H1 (cell line): ENCODE measurements at regions not wholly inside any gene's neighbourhood (a gene's known extent, or its start where the extent isn't known, plus 50 kb on each side); places are given as distances from the start of the nearest gene placed in this dataset.
A peak's percentile ranks its signal among the peaks of the same experiment; 100 is the strongest.

Experiments used
- CTCF ChIA-PET: fragments of 300-600 bp; sonication (Branson Sonifier 250); formaldehyde crosslinking; loops from one replicate; lab custom pipeline; 2021; ENCODE audit not compliant: partially characterized antibody; lab: Charles Lee
- POLR2A ChIA-PET: fragments of 300-600 bp; sonication (Branson Sonifier 250); formaldehyde crosslinking; loops from one replicate; lab custom pipeline; 2021; ENCODE audit warnings: inconsistent platforms; ENCODE audit not compliant: partially characterized antibody; lab: Charles Lee
- DNase-seq, 2 experiments: peaks; one replicate each; pipeline versions ENCODE4 v3.0.0 to v3.0.0-alpha.2; 2010 to 2022; ENCODE audit warnings: low spot score in 2 of 2, low read depth in 1 of 2, mixed read lengths in 1 of 2
- FAIRE-seq: peaks from 2 replicates; lab custom pipeline; 2011; peaks lifted over from hg19 to GRCh38; lab: Jason Lieb, UNC
- H2AFZ ChIP-seq: 2 replicates; pipeline ENCODE4 v1.8.1; 2012; ENCODE audit warnings: low read length, inconsistent platforms
- H2AK5ac ChIP-seq: 2 replicates; pipeline ENCODE4 v1.6.1; 2013; ENCODE audit warnings: low read depth, low read length
- H2BK120ac ChIP-seq: replicated peaks from 2 replicates; pipeline ENCODE3; 2013; ENCODE audit warnings: low read depth, low read length, inconsistent platforms
- H2BK12ac ChIP-seq: 2 replicates; pipeline ENCODE4 v1.6.1; 2013; ENCODE audit warnings: low read depth, low read length
- H2BK15ac ChIP-seq: 2 replicates; pipeline ENCODE4 v1.6.1; 2013; ENCODE audit warnings: low read length
- H2BK20ac ChIP-seq: 2 replicates; pipeline ENCODE4 v1.6.1; 2013; ENCODE audit warnings: low read length
- H2BK5ac ChIP-seq: 2 replicates; pipeline ENCODE4 v1.6.1; 2013; ENCODE audit warnings: low read depth, low read length
- H3K14ac ChIP-seq: 2 replicates; pipeline ENCODE4 v1.6.1; 2013; ENCODE audit warnings: inconsistent platforms; ENCODE audit not compliant: insufficient read length
- H3K18ac ChIP-seq: 2 replicates; pipeline ENCODE4 v1.6.1; 2013; ENCODE audit warnings: low read length; ENCODE audit errors: extremely low read depth
- H3K23ac ChIP-seq: 2 replicates; pipeline ENCODE4 v1.6.1; 2013; ENCODE audit warnings: inconsistent platforms; ENCODE audit not compliant: insufficient read length
- H3K23me2 ChIP-seq: 2 replicates; pipeline ENCODE4 v1.6.1; 2013; ENCODE audit warnings: low read depth, low read length
- H3K27ac ChIP-seq: 2 replicates; pipeline ENCODE4 v1.6.1; 2011; ENCODE audit warnings: low read depth, low read length, inconsistent platforms
- H3K27me3 ChIP-seq, 4 experiments: replicated peaks in 1 of 4; 1 replicate in 1 of 4; 2 replicates in 3 of 4; pipeline versions ENCODE4 v1.6.1 to v1.8.1; 2011 to 2013; ENCODE audit warnings: low read length in 3 of 4, mild to moderate bottlenecking in 3 of 4, inconsistent platforms in 2 of 4, mixed read lengths in 2 of 4, moderate library complexity in 1 of 4; ENCODE audit not compliant: control insufficient read depth in 3 of 4, insufficient read depth in 3 of 4; ENCODE audit errors: extremely low read depth in 1 of 4
- H3K36me3 ChIP-seq, 4 experiments: 2 replicates each; pipeline versions ENCODE4 v1.6.1 to v1.8.1; 2011 to 2013; ENCODE audit warnings: mild to moderate bottlenecking in 4 of 4, low read length in 3 of 4, moderate library complexity in 2 of 4, control low read depth in 1 of 4, inconsistent platforms in 1 of 4; ENCODE audit not compliant: insufficient read depth in 4 of 4, control insufficient read depth in 2 of 4
- H3K4ac ChIP-seq: replicated peaks from 2 replicates; pipeline ENCODE3; 2013; ENCODE audit warnings: low read length, low read depth, mixed read lengths, inconsistent platforms; ENCODE audit not compliant: insufficient read length
- H3K4me1 ChIP-seq, 4 experiments: replicated peaks in 1 of 4; 1 replicate in 1 of 4; 2 replicates in 3 of 4; pipeline versions ENCODE4 v1.6.1 to v1.8.1; 2011 to 2013; ENCODE audit warnings: low read length in 3 of 4, inconsistent platforms in 2 of 4, mixed read lengths in 1 of 4; ENCODE audit not compliant: insufficient read depth in 4 of 4, control insufficient read depth in 3 of 4
- H3K4me2 ChIP-seq, 2 experiments: 2 replicates each; pipeline versions ENCODE4 v1.6.1 to v1.8.1; 2011 to 2013; ENCODE audit warnings: low read depth in 2 of 2, low read length in 2 of 2, control low read depth in 1 of 2, inconsistent platforms in 1 of 2, mild to moderate bottlenecking in 1 of 2; ENCODE audit not compliant: insufficient read depth in 1 of 2
- H3K4me3 ChIP-seq, 4 experiments: fragments of 200-600, 300-600 bp in 1 of 4; sonication (generic), shearing (Covaris generic), sonication (Bioruptor Twin) in 1 of 4; 2 replicates each; pipeline versions ENCODE4 v1.5.1 to v1.8.1; 2011 to 2016; ENCODE audit warnings: low read length in 4 of 4, low read depth in 3 of 4, control low read depth in 2 of 4, inconsistent platforms in 2 of 4, mild to moderate bottlenecking in 2 of 4, mixed read lengths in 1 of 4, moderate library complexity in 1 of 4; ENCODE audit not compliant: insufficient read depth in 2 of 4; ENCODE audit errors: extremely low read depth in 1 of 4
- H3K56ac ChIP-seq: replicated peaks from 2 replicates; pipeline ENCODE3; 2013; ENCODE audit warnings: low read depth, mild to moderate bottlenecking, mixed read lengths, low read length, inconsistent platforms; ENCODE audit not compliant: insufficient read length
- H3K79me1 ChIP-seq: 2 replicates; pipeline ENCODE4 v1.6.1; 2013; ENCODE audit warnings: low read depth, low read length, control low read depth
- H3K79me2 ChIP-seq, 2 experiments: 2 replicates each; pipeline versions ENCODE4 v1.6.1 to v1.8.1; 2012 to 2013; ENCODE audit warnings: low read length in 2 of 2, mild to moderate bottlenecking in 2 of 2, inconsistent platforms in 1 of 2; ENCODE audit not compliant: insufficient read depth in 2 of 2, control insufficient read depth in 1 of 2
- H3K9ac ChIP-seq, 4 experiments: replicated peaks in 1 of 4; 1 replicate in 1 of 4; 2 replicates in 3 of 4; pipeline versions ENCODE4 v1.6.1 to v1.8.1; 2011 to 2013; ENCODE audit warnings: low read depth in 3 of 4, low read length in 3 of 4, control low read depth in 2 of 4, mild to moderate bottlenecking in 2 of 4, moderate library complexity in 2 of 4, inconsistent platforms in 1 of 4; ENCODE audit errors: extremely low read depth in 1 of 4
- H3K9me3 ChIP-seq, 2 experiments: 2 replicates each; pipeline versions ENCODE4 v1.6.1 to v1.8.1; 2012 to 2013; ENCODE audit warnings: mild to moderate bottlenecking in 2 of 2, moderate library complexity in 2 of 2, control low read depth in 1 of 2, inconsistent platforms in 1 of 2, low read depth in 1 of 2, low read length in 1 of 2, mixed read lengths in 1 of 2; ENCODE audit not compliant: insufficient read depth in 2 of 2
- H4K20me1 ChIP-seq, 2 experiments: replicated peaks in 1 of 2; 2 replicates each; pipeline versions ENCODE3 to v1.8.1; 2011 to 2013; ENCODE audit warnings: inconsistent platforms in 2 of 2, low read length in 2 of 2, mild to moderate bottlenecking in 1 of 2; ENCODE audit not compliant: insufficient read depth in 2 of 2, control insufficient read depth in 1 of 2
- H4K5ac ChIP-seq: 2 replicates; pipeline ENCODE4 v1.6.1; 2013; ENCODE audit warnings: low read length, low read depth, mixed read lengths, inconsistent platforms; ENCODE audit not compliant: insufficient read length
- H4K8ac ChIP-seq: 2 replicates; pipeline ENCODE4 v1.8.0; 2013; ENCODE audit warnings: mild to moderate bottlenecking, moderate library complexity, low read length, inconsistent platforms; ENCODE audit not compliant: insufficient read depth; ENCODE audit errors: extremely low read depth
- H4K91ac ChIP-seq: replicated peaks from 2 replicates; pipeline ENCODE3; 2013; ENCODE audit warnings: low read length, mixed read lengths, inconsistent platforms; ENCODE audit not compliant: insufficient read length
- BACH1 ChIP-seq: IDR thresholded peaks from 2 replicates; pipeline ENCODE4 v1.6.1; 2012; ENCODE audit warnings: low read length, improper control_type of control experiment
- CBX8 ChIP-seq: fragments of 300-800, 300-1000 bp; sonication (generic); IDR thresholded peaks from 2 replicates; pipeline ENCODE4 v1.7.1; 2016; ENCODE audit warnings: low read depth, low read length, borderline replicate concordance
- CEBPB ChIP-seq: IDR thresholded peaks from 2 replicates; pipeline ENCODE4 v1.6.1; 2012; ENCODE audit warnings: low read depth, low read length
- JUN ChIP-seq: IDR thresholded peaks from 2 replicates; pipeline ENCODE4 v1.6.1; 2011; ENCODE audit warnings: low read depth, mild to moderate bottlenecking, improper control_type of control experiment, low read length
- JUND ChIP-seq: IDR thresholded peaks from 2 replicates; pipeline ENCODE4 v1.6.1; 2011; ENCODE audit warnings: mild to moderate bottlenecking, improper control_type of control experiment, low read length
- KDM4A ChIP-seq: IDR thresholded peaks from one replicate; pipeline ENCODE4 v1.7.1; 2012; ENCODE audit warnings: low read depth, mild to moderate bottlenecking, moderate library complexity, low read length, inconsistent platforms; ENCODE audit not compliant: severe bottlenecking
- MAFK ChIP-seq: IDR thresholded peaks from 2 replicates; pipeline ENCODE4 v1.6.1; 2012; ENCODE audit warnings: low read depth, mild to moderate bottlenecking, improper control_type of control experiment, low read length
- SAP30 ChIP-seq: fragments of 300-600 bp; sonication (generic); IDR thresholded peaks from 2 replicates; pipeline ENCODE4 v1.7.1; 2012; ENCODE audit warnings: low read length, moderate library complexity, mild to moderate bottlenecking, inconsistent platforms; ENCODE audit not compliant: insufficient read depth, insufficient replicate concordance
- SUZ12 ChIP-seq: fragments of 200-600 bp; sonication (generic); IDR thresholded peaks from 2 replicates; pipeline ENCODE4 v1.6.1; 2012; ENCODE audit warnings: mild to moderate bottlenecking, inconsistent platforms, low read length, moderate library complexity, mixed read lengths
- TAF7 ChIP-seq: optimal IDR thresholded peaks from 2 replicates; pipeline ENCODE3; 2011; ENCODE audit warnings: low read depth, mild to moderate bottlenecking, inconsistent platforms, low read length, moderate library complexity, borderline replicate concordance
- TBP ChIP-seq: IDR thresholded peaks from 2 replicates; pipeline ENCODE4 v1.6.1; 2011; ENCODE audit warnings: low read depth, low read length, improper control_type of control experiment
- WGBS, 2 experiments: shearing (Covaris generic) in 1 of 2; methylation state at CpG; one replicate each; pipeline versions ENCODE4 v1.1.6 to v1.1.7; 2013 to 2015; ENCODE audit warnings: low lambda C conversion rate in 2 of 2, mixed read lengths in 2 of 2, inconsistent platforms in 1 of 2, low coverage in 1 of 2, missing lambda C conversion rate in 1 of 2; ENCODE audit not compliant: insufficient replicate concordance in 2 of 2, insufficient coverage in 1 of 2, insufficient read length in 1 of 2; ENCODE audit errors: extremely low coverage in 1 of 2, missing lambda C conversion rate in 1 of 2; 5-methylcytosine and 5-hydroxymethylcytosine counted together

- 85% methylated on average over 5 of the region's 5 CpGs; no CpG with 5 or more reads in 1 of the 2 experiments for WGBS, 2 experiments
- no peak overlapping the region for H2AFZ ChIP-seq
- H3K27me3 ChIP-seq, result no peaks in the 10 kb centered on the region
These were observed 392.6 kb upstream of the DEPDC1 start for GRCh38 chr1:68889471-68889870.

More at GRCh38 chr1:68889471-68889870, 392.6 kb upstream of the DEPDC1 start:
- TF ChIP-seq TAF7 (no peak), TBP (no peak), KDM4A (no peak), CBX8 (no peak), CEBPB (no peak), JUN (no peak), SAP30 (no peak), JUND (no peak), BACH1 (peak; percentile 60; the same call in 1 of the 2 replicates), SUZ12 (no peak), MAFK (peak; percentile 56)
- DNase-seq (no peak), FAIRE-seq (no peak)
- Histone ChIP-seq H3K27ac (no peak overlapping the region), H3K4me2 (no peak overlapping the region), H2BK15ac (no peak overlapping the region), H3K4ac (no peak overlapping the region), H2BK120ac (no peak overlapping the region), H3K18ac (no peak overlapping the region), H3K4me3 (no peak overlapping the region), H3K23ac (no peak overlapping the region), H3K23me2 (no peaks in the 10 kb centered on the region), H2AK5ac (no peak overlapping the region), H4K91ac (no peak overlapping the region), H4K20me1 (no peaks in the 10 kb centered on the region), H3K9ac (no peak overlapping the region), H3K4me1 (no peaks in the 10 kb centered on the region), H4K8ac (no peak overlapping the region), H3K36me3 (no peaks in the 10 kb centered on the region), H2BK20ac (no peak overlapping the region), H3K9me3 (no peaks in the 10 kb centered on the region), H3K56ac (no peak overlapping the region), H4K5ac (peak overlapping the region; percentile 81), H3K79me2 (no peaks in the 10 kb centered on the region), H2BK12ac (no peak overlapping the region), H3K79me1 (no peaks in the 10 kb centered on the region), H2BK5ac (no peak overlapping the region), H3K14ac (no peak overlapping the region)
- ChIA-PET POLR2A (no interaction called here), CTCF (interaction anchor here (0.8 kb wide), 1 partner anchor 8 kb away, joined by 3 read pairs; no protein-coding TSS in a partner anchor)
